Raji (cell line): ENCODE measurements at regions not wholly inside any gene's neighbourhood (a gene's known extent, or its start where the extent isn't known, plus 50 kb on each side); places are given as distances from the start of the nearest gene placed in this dataset.

Experiments
- POLR2A ChIP-seq: IDR thresholded peaks from 2 replicates; pipeline ENCODE4 v1.6.1; 2011; ENCODE audit warnings: low read depth, low read length, control low read depth; ENCODE audit not compliant: insufficient read depth

GRCh38 chr3:178318941-178319816, 217.1 kb upstream of the KCNMB2 start:
- TF ChIP-seq POLR2A = no peak

GRCh38 chr3:178320456-178321351, 215.5 kb upstream of the KCNMB2 start:
- TF ChIP-seq POLR2A = no peak

GRCh38 chr3:178324356-178324755, 211.9 kb upstream of the KCNMB2 start:
- TF ChIP-seq POLR2A = no peak

GRCh38 chr3:178325330-178325729, 210.9 kb upstream of the KCNMB2 start:
- TF ChIP-seq POLR2A = no peak

GRCh38 chr3:178329936-178330335, 206.3 kb upstream of the KCNMB2 start:
- TF ChIP-seq POLR2A = no peak

- TF ChIP-seq POLR2A = no peak
Observed at GRCh38 chr3:178334239-178334638, 202.0 kb upstream of the KCNMB2 start.

GRCh38 chr3:178336336-178336735, 199.9 kb upstream of the KCNMB2 start:
- TF ChIP-seq POLR2A = no peak

GRCh38 chr3:178340506-178340905, 195.7 kb upstream of the KCNMB2 start:
- TF ChIP-seq POLR2A = no peak

GRCh38 chr3:178341636-178342035, 194.6 kb upstream of the KCNMB2 start:
- TF ChIP-seq POLR2A = no peak

- TF ChIP-seq POLR2A = no peak
Observed at GRCh38 chr3:178342111-178342510, 194.1 kb upstream of the KCNMB2 start.

- TF ChIP-seq POLR2A = no peak
Observed at GRCh38 chr3:178343433-178344038, 192.7 kb upstream of the KCNMB2 start.

- TF ChIP-seq POLR2A = no peak
Observed at GRCh38 chr3:178345944-178346343, 190.3 kb upstream of the KCNMB2 start.

- no peak for TF ChIP-seq POLR2A
Observed at GRCh38 chr3:178350763-178351162, 185.5 kb upstream of the KCNMB2 start.

- no peak for TF ChIP-seq POLR2A
Observed at GRCh38 chr3:178352326-178353005, 183.8 kb upstream of the KCNMB2 start.
